Liver (tissue), 7 donors: ENCODE measurements at regions not wholly inside any gene's neighbourhood (a gene's known extent, or its start where the extent isn't known, plus 50 kb on each side); places are given as distances from the start of the nearest gene placed in this dataset.

ENCODE experiments used
- DNase-seq: peaks from one replicate; pipeline ENCODE4 v3.0.0-alpha.2; 2017; ENCODE audit warnings: low spot score
- H3K27ac ChIP-seq, 2 donors: one replicate each; pipeline ENCODE4 v1.7.0; 2013; ENCODE audit warnings: inconsistent platforms in 2 of 2, low read length in 2 of 2, control low read depth in 1 of 2, low read depth in 1 of 2, mild to moderate bottlenecking in 1 of 2
- H3K27me3 ChIP-seq, 4 donors: one replicate each; pipeline versions ENCODE4 v1.6.1 to v1.7.0; 2013; ENCODE audit warnings: low read length in 3 of 4, inconsistent platforms in 1 of 4, mild to moderate bottlenecking in 1 of 4, moderate library complexity in 1 of 4; ENCODE audit not compliant: control insufficient read depth in 4 of 4, insufficient read depth in 4 of 4
- H3K36me3 ChIP-seq, 4 donors: one replicate each; pipeline versions ENCODE4 v1.6.1 to v1.7.0; 2013; ENCODE audit warnings: low read length in 3 of 4, mild to moderate bottlenecking in 3 of 4, low read depth in 1 of 4, moderate library complexity in 1 of 4; ENCODE audit not compliant: control insufficient read depth in 4 of 4, insufficient read depth in 3 of 4
- H3K4me1 ChIP-seq, 4 donors: one replicate each; pipeline versions ENCODE4 v1.6.1 to v1.7.0; 2013; ENCODE audit warnings: low read length in 3 of 4, mild to moderate bottlenecking in 3 of 4, moderate library complexity in 1 of 4; ENCODE audit not compliant: control insufficient read depth in 4 of 4, insufficient read depth in 4 of 4
- H3K4me3 ChIP-seq, 3 donors: one replicate each; pipeline versions ENCODE4 v1.6.1 to v1.7.0; 2013; ENCODE audit warnings: low read length in 3 of 3, control low read depth in 1 of 3, low read depth in 1 of 3, mild to moderate bottlenecking in 1 of 3
- H3K9ac ChIP-seq, 2 donors: one replicate each; pipeline ENCODE4 v1.7.0; 2013; ENCODE audit warnings: low read length in 2 of 2, mild to moderate bottlenecking in 2 of 2, moderate library complexity in 2 of 2, control low read depth in 1 of 2, low read depth in 1 of 2
- H3K9me3 ChIP-seq, 4 donors: one replicate each; pipeline versions ENCODE4 v1.6.1 to v1.7.0; 2013; ENCODE audit warnings: low read length in 3 of 4; ENCODE audit not compliant: control insufficient read depth in 4 of 4
- ATF3 ChIP-seq: IDR thresholded peaks from 2 replicates; pipeline ENCODE4 v1.6.1; 2016; ENCODE audit warnings: antibody characterized with exemption
- EGR1 ChIP-seq, 2 donors: IDR thresholded peaks; 2 replicates each; pipeline ENCODE4 v1.6.1; 2016 to 2018; ENCODE audit warnings: antibody characterized with exemption in 2 of 2, low read depth in 2 of 2
- FOXA1 ChIP-seq: IDR thresholded peaks from 2 replicates; pipeline ENCODE4 v1.6.1; 2016; ENCODE audit warnings: antibody characterized with exemption
- FOXA2 ChIP-seq: IDR thresholded peaks from 2 replicates; pipeline ENCODE4 v1.6.1; 2016; ENCODE audit warnings: antibody characterized with exemption
- GABPA ChIP-seq, 2 donors: IDR thresholded peaks in 1 of 2; conservative IDR thresholded peaks in 1 of 2; 2 replicates each; pipeline ENCODE4 v1.6.1; 2016; ENCODE audit warnings: antibody characterized with exemption in 2 of 2, mild to moderate bottlenecking in 1 of 2, moderate library complexity in 1 of 2
- HNF4A ChIP-seq, 2 donors: conservative IDR thresholded peaks; 2 replicates each; pipeline ENCODE4 v1.6.1; 2016; ENCODE audit warnings: antibody characterized with exemption in 2 of 2, mild to moderate bottlenecking in 2 of 2
- HNF4G ChIP-seq: IDR thresholded peaks from 2 replicates; pipeline ENCODE4 v1.6.1; 2016; ENCODE audit warnings: antibody characterized with exemption
- JUND ChIP-seq, 2 donors: IDR thresholded peaks; 2 replicates each; pipeline ENCODE4 v1.6.1; 2016; ENCODE audit warnings: antibody characterized with exemption in 2 of 2
- NR2F2 ChIP-seq: IDR thresholded peaks from 2 replicates; pipeline ENCODE4 v1.6.1; 2016; ENCODE audit warnings: antibody characterized with exemption
- RAD21 ChIP-seq, 2 donors: IDR thresholded peaks; 2 replicates each; pipeline ENCODE4 v1.6.1; 2016; ENCODE audit warnings: antibody characterized with exemption in 2 of 2, mild to moderate bottlenecking in 2 of 2
- RXRA ChIP-seq, 2 donors: IDR thresholded peaks; 2 replicates each; pipeline ENCODE4 v1.6.1; 2017 to 2018; ENCODE audit warnings: antibody characterized with exemption in 2 of 2, mild to moderate bottlenecking in 1 of 2
- SP1 ChIP-seq: IDR thresholded peaks from 2 replicates; pipeline ENCODE4 v1.6.1; 2018; ENCODE audit warnings: antibody characterized with exemption, mild to moderate bottlenecking
- TAF1 ChIP-seq: conservative IDR thresholded peaks from 2 replicates; pipeline ENCODE4 v1.6.1; 2016; ENCODE audit warnings: antibody characterized with exemption, mild to moderate bottlenecking
- YY1 ChIP-seq: IDR thresholded peaks from 2 replicates; pipeline ENCODE4 v1.6.1; 2016; ENCODE audit warnings: antibody characterized with exemption, mild to moderate bottlenecking
- WGBS: extraction: QIAGEN DNeasy Blood & Tissue Kit; methylation state at CpG from one replicate; pipeline ENCODE4 v1.1.7; 2013; 5-methylcytosine and 5-hydroxymethylcytosine counted together
- TF ChIP-seq, protein P1 (sequence below): IDR thresholded peaks from 2 replicates; pipeline ENCODE4 v1.6.1; 2016; ENCODE audit warnings: antibody characterized with exemption
- TF ChIP-seq, protein P2 (sequence below): IDR thresholded peaks from 2 replicates; pipeline ENCODE4 v1.6.1; 2016; ENCODE audit warnings: antibody characterized with exemption
- donor health status: healthy.
- donor health status: healthy.
- donor health status: healthy.
- donor health status: healthy.

- TF ChIP-seq, protein P1, sequence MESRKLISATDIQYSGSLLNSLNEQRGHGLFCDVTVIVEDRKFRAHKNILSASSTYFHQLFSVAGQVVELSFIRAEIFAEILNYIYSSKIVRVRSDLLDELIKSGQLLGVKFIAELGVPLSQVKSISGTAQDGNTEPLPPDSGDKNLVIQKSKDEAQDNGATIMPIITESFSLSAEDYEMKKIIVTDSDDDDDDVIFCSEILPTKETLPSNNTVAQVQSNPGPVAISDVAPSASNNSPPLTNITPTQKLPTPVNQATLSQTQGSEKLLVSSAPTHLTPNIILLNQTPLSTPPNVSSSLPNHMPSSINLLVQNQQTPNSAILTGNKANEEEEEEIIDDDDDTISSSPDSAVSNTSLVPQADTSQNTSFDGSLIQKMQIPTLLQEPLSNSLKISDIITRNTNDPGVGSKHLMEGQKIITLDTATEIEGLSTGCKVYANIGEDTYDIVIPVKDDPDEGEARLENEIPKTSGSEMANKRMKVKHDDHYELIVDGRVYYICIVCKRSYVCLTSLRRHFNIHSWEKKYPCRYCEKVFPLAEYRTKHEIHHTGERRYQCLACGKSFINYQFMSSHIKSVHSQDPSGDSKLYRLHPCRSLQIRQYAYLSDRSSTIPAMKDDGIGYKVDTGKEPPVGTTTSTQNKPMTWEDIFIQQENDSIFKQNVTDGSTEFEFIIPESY = no peak
- no peak for TF ChIP-seq HNF4A (conservative IDR thresholded peaks at IDR 0.05)
- no peak for TF ChIP-seq TAF1
- TF ChIP-seq RAD21 (IDR thresholded peaks at IDR 0.05) = no peak
These were observed 1010.5 kb upstream of the NOVA1 start (continued) for GRCh38 chr14:27608377-27608776.

DNA sequence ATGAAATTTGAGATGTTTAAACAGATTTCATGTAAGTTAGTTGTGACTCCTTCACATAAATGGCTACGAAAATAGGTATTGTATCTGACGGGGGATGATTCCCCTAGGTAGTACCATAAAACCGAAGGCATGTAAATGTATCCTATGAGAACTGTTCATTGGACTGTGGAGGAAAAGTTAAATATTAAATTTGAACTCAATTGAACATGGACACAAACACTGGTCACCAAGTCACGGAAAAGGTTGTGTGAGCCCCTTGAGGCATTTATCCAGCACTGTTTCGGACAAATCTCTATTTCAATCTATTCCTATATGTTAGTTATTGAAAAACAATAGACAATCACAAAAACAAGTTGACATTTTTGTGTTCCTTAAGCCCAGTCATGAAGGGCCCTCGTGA lies 1014.3 kb upstream of the NOVA1 start:
- H3K4me3 ChIP-seq = no peak overlapping the region
- DNase-seq = no peak
- no peaks in the 10 kb centered on the region for H3K4me1 ChIP-seq
- WGBS = 77% methylated on average over 6 of the region's 6 CpGs
- H3K36me3 ChIP-seq = no peaks in the 10 kb centered on the region
- H3K9me3 ChIP-seq = no peaks in the 10 kb centered on the region
- peaks cover 0 to 4% (median 0%) of the 10 kb centered on the region in 4 donors for H3K27me3 ChIP-seq
- no peak overlapping the region for H3K27ac ChIP-seq
- no peak overlapping the region for H3K9ac ChIP-seq
- TF ChIP-seq FOXA1 (no peak), HNF4A (conservative IDR thresholded peaks at IDR 0.05) (no peak), YY1 (no peak), EGR1 (IDR thresholded peaks at IDR 0.05; ENCODE audit: low read depth in 2 of 2) (no peak), RXRA (IDR thresholded peaks at IDR 0.05) (no peak), TAF1 (no peak)

GRCh38 chr14:27613102-27613501 lies 1015.3 kb upstream of the NOVA1 start:
- no peak for DNase-seq
- H3K9ac ChIP-seq = no peak overlapping the region
- no peak overlapping the region for H3K27ac ChIP-seq
- no peaks in the 10 kb centered on the region for H3K9me3 ChIP-seq
- no peak overlapping the region for H3K4me3 ChIP-seq
- H3K36me3 ChIP-seq = no peaks in the 10 kb centered on the region
- no peaks in the 10 kb centered on the region for H3K4me1 ChIP-seq
- 68% methylated on average over 2 of the region's 2 CpGs for WGBS
- TF ChIP-seq RXRA (IDR thresholded peaks at IDR 0.05) (no peak), EGR1 (IDR thresholded peaks at IDR 0.05; ENCODE audit: low read depth in 2 of 2) (no peak), FOXA1 (no peak), TAF1 (no peak), ATF3 (no peak), SP1 (no peak)
- TF ChIP-seq, protein P1 = no peak
- H3K27me3 ChIP-seq = peaks cover 0 to 4% (median 0%) of the 10 kb centered on the region in 4 donors

GRCh38 chr14:27623782-27624181 lies 1025.9 kb upstream of the NOVA1 start:
- WGBS = 80% methylated on average over 1 of the region's 1 CpG
- H3K27me3 ChIP-seq = no peaks in the 10 kb centered on the region
- TF ChIP-seq TAF1 (no peak), ATF3 (no peak), RAD21 (IDR thresholded peaks at IDR 0.05) (no peak), NR2F2 (no peak), FOXA1 (no peak), HNF4A (conservative IDR thresholded peaks at IDR 0.05) (no peak), SP1 (no peak), GABPA (IDR thresholded peaks at IDR 0.05 in 1 of 2, conservative IDR thresholded peaks at IDR 0.05 in 1 of 2) (no peak), HNF4G (no peak), JUND (IDR thresholded peaks at IDR 0.05) (no peak), EGR1 (IDR thresholded peaks at IDR 0.05; ENCODE audit: low read depth in 2 of 2) (no peak), FOXA2 (no peak)
- TF ChIP-seq, protein P2, sequence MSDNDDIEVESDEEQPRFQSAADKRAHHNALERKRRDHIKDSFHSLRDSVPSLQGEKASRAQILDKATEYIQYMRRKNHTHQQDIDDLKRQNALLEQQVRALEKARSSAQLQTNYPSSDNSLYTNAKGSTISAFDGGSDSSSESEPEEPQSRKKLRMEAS = no peak

More at GRCh38 chr14:27623782-27624181, 1025.9 kb upstream of the NOVA1 start:
- Histone ChIP-seq H3K36me3 (no peaks in the 10 kb centered on the region), H3K9me3 (no peaks in the 10 kb centered on the region), H3K4me1 (no peaks in the 10 kb centered on the region), H3K9ac (no peak overlapping the region), H3K4me3 (no peak overlapping the region), H3K27ac (no peak overlapping the region)
- DNase-seq = no peak
